CD14-positive monocyte (primary cell): ENCODE measurements at regions not wholly inside any gene's neighbourhood (a gene's known extent, or its start where the extent isn't known, plus 50 kb on each side); places are given as distances from the start of the nearest gene placed in this dataset.

Experiments
- DNase-seq, 3 donors: peaks; one replicate each; pipeline ENCODE4 v3.0.0-alpha.2; 2011 to 2022
- H2AFZ ChIP-seq: 2 replicates; pipeline ENCODE4 v1.6.0; 2012; ENCODE audit warnings: mild to moderate bottlenecking, low read depth, low read length, inconsistent platforms; ENCODE audit not compliant: insufficient read depth, poor library complexity, severe bottlenecking
- H3K27ac ChIP-seq, 2 donors: 1 replicate in 1 of 2; 2 replicates in 1 of 2; pipeline ENCODE4 v1.5.1; 2012 to 2013; ENCODE audit warnings: low read length in 2 of 2, control low read depth in 1 of 2, inconsistent platforms in 1 of 2, low read depth in 1 of 2, mild to moderate bottlenecking in 1 of 2
- H3K27me3 ChIP-seq, 2 donors: one replicate each; pipeline versions ENCODE4 v1.6.0 to v1.6.1; 2011 to 2013; ENCODE audit warnings: low read length in 2 of 2; ENCODE audit not compliant: control insufficient read depth in 2 of 2, insufficient read depth in 2 of 2
- H3K36me3 ChIP-seq, 2 donors: replicated peaks in 1 of 2; 1 replicate in 1 of 2; 2 replicates in 1 of 2; pipeline versions ENCODE4 v1.5.1 to v1.6.1; 2012 to 2013; ENCODE audit warnings: low read length in 2 of 2, control low read depth in 1 of 2, inconsistent platforms in 1 of 2, mild to moderate bottlenecking in 1 of 2; ENCODE audit not compliant: insufficient read depth in 2 of 2, control insufficient read depth in 1 of 2
- H3K4me1 ChIP-seq, 2 donors: 1 replicate in 1 of 2; 2 replicates in 1 of 2; pipeline versions ENCODE4 v1.5.1 to v1.6.1; 2012 to 2013; ENCODE audit warnings: low read length in 2 of 2, control low read depth in 1 of 2, inconsistent platforms in 1 of 2, mild to moderate bottlenecking in 1 of 2, moderate library complexity in 1 of 2; ENCODE audit not compliant: insufficient read depth in 2 of 2, control insufficient read depth in 1 of 2
- H3K4me2 ChIP-seq: replicated peaks from 2 replicates; pipeline ENCODE3; 2012; ENCODE audit warnings: low read length, moderate library complexity, mild to moderate bottlenecking; ENCODE audit not compliant: poor library complexity, severe bottlenecking; ENCODE audit errors: extremely low read depth
- H3K4me3 ChIP-seq, 3 experiments: fragments of 200-600 bp in 1 of 3; sonication (generic) in 1 of 3; replicated peaks in 1 of 3; 1 replicate in 2 of 3; 2 replicates in 1 of 3; pipeline ENCODE4 v1.5.1; 2011 to 2013; ENCODE audit warnings: low read length in 3 of 3, mild to moderate bottlenecking in 3 of 3, control low read depth in 2 of 3, low read depth in 2 of 3, inconsistent platforms in 1 of 3, moderate library complexity in 1 of 3
- H3K79me2 ChIP-seq: 2 replicates; pipeline ENCODE4 v1.6.0; 2012; ENCODE audit warnings: mild to moderate bottlenecking, control low read depth, inconsistent platforms, low read length, moderate library complexity; ENCODE audit not compliant: insufficient read depth
- H3K9ac ChIP-seq: 2 replicates; pipeline ENCODE4 v1.6.0; 2017; ENCODE audit warnings: low read length, mild to moderate bottlenecking; ENCODE audit not compliant: insufficient read depth, poor library complexity, severe bottlenecking
- H3K9me3 ChIP-seq, 2 donors: replicated peaks in 1 of 2; 1 replicate in 1 of 2; 2 replicates in 1 of 2; pipeline versions ENCODE4 v1.5.1 to v1.6.1; 2012 to 2013; ENCODE audit warnings: low read length in 2 of 2, control low read depth in 1 of 2; ENCODE audit not compliant: control insufficient read depth in 1 of 2, insufficient read depth in 1 of 2
- H4K20me1 ChIP-seq: 2 replicates; pipeline ENCODE4 v1.6.0; 2012; ENCODE audit warnings: mild to moderate bottlenecking, low read length, control low read depth, moderate library complexity; ENCODE audit not compliant: insufficient read depth
- H3K27ac Mint-ChIP-seq, 7 donors: one replicate each; pipeline ENCODE4 v1.8.0; 2020; ENCODE audit warnings: mild to moderate bottlenecking in 7 of 7, mixed read lengths in 7 of 7, moderate library complexity in 6 of 7, inconsistent platforms in 2 of 7
- H3K27me3 Mint-ChIP-seq, 3 donors: one replicate each; pipeline ENCODE4 v1.8.0; 2021 to 2022; ENCODE audit warnings: low read depth in 3 of 3, mild to moderate bottlenecking in 3 of 3, mixed read lengths in 3 of 3, moderate library complexity in 3 of 3, inconsistent platforms in 1 of 3
- H3K36me3 Mint-ChIP-seq, 2 donors: one replicate each; pipeline ENCODE4 v1.8.0; 2020; ENCODE audit warnings: mixed read lengths in 2 of 2, inconsistent platforms in 1 of 2, mild to moderate bottlenecking in 1 of 2
- H3K4me1 Mint-ChIP-seq: one replicate; pipeline ENCODE4 v1.8.0; 2020; ENCODE audit warnings: mild to moderate bottlenecking, mixed read lengths
- H3K4me3 Mint-ChIP-seq, 2 donors: one replicate each; pipeline ENCODE4 v1.8.0; 2020; ENCODE audit warnings: mild to moderate bottlenecking in 2 of 2, mixed read lengths in 2 of 2, moderate library complexity in 1 of 2
- H3K9me3 Mint-ChIP-seq, 7 donors: one replicate each; pipeline ENCODE4 v1.8.0; 2020 to 2022; ENCODE audit warnings: mixed read lengths in 7 of 7, mild to moderate bottlenecking in 6 of 7, moderate library complexity in 6 of 7, inconsistent platforms in 2 of 7
- whole genome bisulfite sequencing: methylation state at CpG from one replicate; pipeline ENCODE4 v1.1.5; 2013; ENCODE audit warnings: missing lambda C conversion rate; ENCODE audit not compliant: insufficient coverage; 5-methylcytosine and 5-hydroxymethylcytosine counted together
- intact Hi-C, 2 donors: fragments of 100-400 bp; cut with micrococcal nuclease; formaldehyde crosslinking; loops; one replicate each; pipeline versions ENCODE4 v1.15.0 to v1.15.1; 2023
- TF ChIP-seq, protein P1 (sequence below): fragments of 200-600 bp; IDR thresholded peaks from one replicate; pipeline ENCODE4 v1.8.0; 2022; ENCODE audit warnings: antibody characterized with exemption, mild to moderate bottlenecking

DNA sequence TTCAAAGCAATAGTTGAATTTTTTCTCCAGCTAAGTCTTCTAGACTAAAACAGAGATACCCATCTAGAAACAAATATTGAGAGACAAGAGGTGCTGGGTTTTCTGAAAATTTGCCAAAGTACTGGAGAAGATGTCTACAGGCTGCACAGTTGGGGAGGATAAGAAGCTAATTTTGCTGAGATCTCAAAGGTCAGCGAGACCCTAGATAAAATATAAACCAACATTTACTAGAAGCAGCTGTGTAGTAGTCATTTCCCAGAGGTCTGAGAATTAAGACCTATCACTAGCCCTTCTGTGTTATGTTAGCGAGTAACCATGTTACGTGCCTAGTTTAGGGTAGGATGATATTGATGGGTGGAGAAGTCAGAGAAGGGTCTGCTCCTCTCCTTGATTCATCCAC, 208.5 kb upstream of the TNC start:
- H3K9me3 ChIP-seq = no peaks in the 10 kb centered on the region
- Mint-ChIP-seq H3K4me3 (no peak overlapping the region), H3K4me1 (no peaks in the 10 kb centered on the region), H3K27ac (no peak overlapping the region), H3K9me3 (peaks cover 0 to 4% (median 2%) of the 10 kb centered on the region in 7 donors), H3K36me3 (no peaks in the 10 kb centered on the region), H3K27me3 (peaks cover 0 to 3% (median 1%) of the 10 kb centered on the region in 3 donors)
- H3K4me2 ChIP-seq = no peak overlapping the region
- no peaks in the 10 kb centered on the region for H3K27me3 ChIP-seq
- intact Hi-C loops = no loop called here
- TF ChIP-seq, protein P1, sequence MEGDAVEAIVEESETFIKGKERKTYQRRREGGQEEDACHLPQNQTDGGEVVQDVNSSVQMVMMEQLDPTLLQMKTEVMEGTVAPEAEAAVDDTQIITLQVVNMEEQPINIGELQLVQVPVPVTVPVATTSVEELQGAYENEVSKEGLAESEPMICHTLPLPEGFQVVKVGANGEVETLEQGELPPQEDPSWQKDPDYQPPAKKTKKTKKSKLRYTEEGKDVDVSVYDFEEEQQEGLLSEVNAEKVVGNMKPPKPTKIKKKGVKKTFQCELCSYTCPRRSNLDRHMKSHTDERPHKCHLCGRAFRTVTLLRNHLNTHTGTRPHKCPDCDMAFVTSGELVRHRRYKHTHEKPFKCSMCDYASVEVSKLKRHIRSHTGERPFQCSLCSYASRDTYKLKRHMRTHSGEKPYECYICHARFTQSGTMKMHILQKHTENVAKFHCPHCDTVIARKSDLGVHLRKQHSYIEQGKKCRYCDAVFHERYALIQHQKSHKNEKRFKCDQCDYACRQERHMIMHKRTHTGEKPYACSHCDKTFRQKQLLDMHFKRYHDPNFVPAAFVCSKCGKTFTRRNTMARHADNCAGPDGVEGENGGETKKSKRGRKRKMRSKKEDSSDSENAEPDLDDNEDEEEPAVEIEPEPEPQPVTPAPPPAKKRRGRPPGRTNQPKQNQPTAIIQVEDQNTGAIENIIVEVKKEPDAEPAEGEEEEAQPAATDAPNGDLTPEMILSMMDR = no peak
- H2AFZ ChIP-seq = no peak overlapping the region
- H4K20me1 ChIP-seq = no peaks in the 10 kb centered on the region
- H3K27ac ChIP-seq = no peak overlapping the region
- no peaks in the 10 kb centered on the region for H3K79me2 ChIP-seq
- no peak overlapping the region for H3K4me3 ChIP-seq
- no peaks in the 10 kb centered on the region for H3K36me3 ChIP-seq
- DNase-seq = no peak
- WGBS = no CpG with 5 or more reads among the region's 3 CpGs
- no peak overlapping the region for H3K9ac ChIP-seq
- no peaks in the 10 kb centered on the region for H3K4me1 ChIP-seq

DNA sequence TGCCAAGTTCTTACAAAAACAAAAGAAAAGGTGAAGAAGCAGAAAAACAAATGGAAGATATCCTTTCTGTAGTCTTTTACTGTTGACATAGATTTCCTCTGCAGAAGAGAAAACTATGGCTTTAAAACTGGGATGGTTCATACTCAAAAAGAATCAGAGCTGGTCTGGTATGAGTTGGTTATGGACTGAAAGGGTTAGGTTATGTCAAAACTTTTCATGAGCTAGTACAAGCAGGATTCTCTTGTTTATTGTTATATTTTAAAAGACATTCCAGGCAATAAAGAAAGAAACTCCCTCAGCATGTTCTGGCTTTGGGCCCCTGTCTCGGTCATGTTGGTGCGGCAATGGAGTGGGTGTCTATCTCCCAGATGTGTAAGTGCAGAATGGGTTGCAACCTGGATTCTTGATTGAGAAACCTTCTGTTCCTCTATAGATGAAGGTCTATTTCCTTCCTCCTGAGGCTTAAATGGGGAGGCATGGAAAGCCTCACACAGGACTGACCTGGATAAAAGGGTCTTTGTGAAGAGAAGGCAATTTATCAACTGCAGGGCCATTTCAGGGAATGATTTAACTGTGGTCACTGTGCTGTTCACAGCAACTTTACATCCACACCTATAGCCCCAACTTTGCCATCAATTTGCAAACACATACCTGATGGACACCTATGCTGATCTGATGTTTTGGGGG, 209.6 kb upstream of the TNC start:
- TF ChIP-seq, protein P1 = no peak
- no CpG with 5 or more reads among the region's 2 CpGs for WGBS
- Mint-ChIP-seq H3K36me3 (no peaks in the 10 kb centered on the region), H3K4me1 (no peaks in the 10 kb centered on the region), H3K27ac (no peak overlapping the region), H3K9me3 (peaks cover 2 to 9% (median 4%) of the 10 kb centered on the region in 7 donors), H3K27me3 (peaks cover 0 to 3% (median 1%) of the 10 kb centered on the region in 3 donors), H3K4me3 (no peak overlapping the region)
- Histone ChIP-seq H3K27ac (no peak overlapping the region), H3K9ac (no peak overlapping the region), H3K27me3 (no peaks in the 10 kb centered on the region), H3K4me3 (no peak overlapping the region), H2AFZ (no peak overlapping the region), H3K4me2 (no peak overlapping the region), H3K9me3 (no peaks in the 10 kb centered on the region), H3K36me3 (no peaks in the 10 kb centered on the region), H3K4me1 (no peaks in the 10 kb centered on the region), H3K79me2 (no peaks in the 10 kb centered on the region), H4K20me1 (no peaks in the 10 kb centered on the region)
- DNase-seq = no peak
- intact Hi-C loops = no loop called here
